ENCODE measurements at regions not wholly inside any gene's neighbourhood (a gene's known extent, or its start where the extent isn't known, plus 50 kb on each side); places are given as distances from the start of the nearest gene placed in this dataset.
A peak's percentile ranks its signal among the peaks of the same experiment; 100 is the strongest.
"Not testable (repeated sequence)": the region's sequence is repeated elsewhere in the genome, so short reads cannot be mapped to it uniquely, and the experiment has no call there.

- no peak for DNase-seq
Measured at GRCh38 chr7:67621704-67622103, 625.1 kb downstream of the TYW1 start.

- DNase-seq = peak; percentile 76
Measured at GRCh38 chr7:67625257-67625737, 628.7 kb downstream of the TYW1 start.

- DNase-seq = no peak
Measured at GRCh38 chr7:67631476-67631875, 634.8 kb downstream of the TYW1 start.

- no peak for DNase-seq
Measured at GRCh38 chr7:67635271-67635670, 638.6 kb downstream of the TYW1 start.

GRCh38 chr7:67636348-67637022, 639.9 kb downstream of the TYW1 start:
- DNase-seq = no peak

- no peak for DNase-seq
Measured at GRCh38 chr7:67637023-67637358, 640.4 kb downstream of the TYW1 start.

- not testable (repeated sequence) for DNase-seq
Measured at GRCh38 chr7:67642542-67642941, 645.9 kb downstream of the TYW1 start.

- DNase-seq = no peak
Measured at GRCh38 chr7:67644151-67644550, 647.5 kb downstream of the TYW1 start.

GRCh38 chr7:67652937-67653336, 656.3 kb downstream of the TYW1 start:
- no peak for DNase-seq

GRCh38 chr7:67653856-67654454, 657.3 kb downstream of the TYW1 start:
- no peak for DNase-seq

GRCh38 chr7:67654642-67655041, 658.0 kb downstream of the TYW1 start:
- peak; percentile 13 for DNase-seq

GRCh38 chr7:67655168-67655567, 658.5 kb downstream of the TYW1 start:
- peak; percentile 3 for DNase-seq

GRCh38 chr7:67659091-67659490, 662.5 kb downstream of the TYW1 start:
- DNase-seq = no peak

- no peak for DNase-seq
Measured at GRCh38 chr7:67662804-67663203, 666.2 kb downstream of the TYW1 start.

GRCh38 chr7:67663644-67664043, 667.0 kb downstream of the TYW1 start:
- DNase-seq = no peak

GRCh38 chr7:67666359-67666758, 669.7 kb downstream of the TYW1 start:
- DNase-seq = not testable (repeated sequence)

- no peak for DNase-seq
Measured at GRCh38 chr7:67671006-67671548, 674.4 kb downstream of the TYW1 start.

- DNase-seq = no peak
Measured at GRCh38 chr7:67673861-67674260, 677.2 kb downstream of the TYW1 start.

- DNase-seq = not testable (repeated sequence)
Measured at GRCh38 chr7:67674862-67675261, 678.2 kb downstream of the TYW1 start.

GRCh38 chr7:67675971-67676370, 679.3 kb downstream of the TYW1 start:
- no peak for DNase-seq

GRCh38 chr7:67678419-67678818, 681.8 kb downstream of the TYW1 start:
- DNase-seq = no peak

- DNase-seq = no peak
Measured at GRCh38 chr7:67683628-67684027, 687.0 kb downstream of the TYW1 start.

- no peak for DNase-seq
Measured at GRCh38 chr7:67690700-67691099, 694.1 kb downstream of the TYW1 start.

GRCh38 chr7:67692425-67692824, 695.8 kb downstream of the TYW1 start:
- DNase-seq = no peak
